ENCODE measurements at regions not wholly inside any gene's neighbourhood (a gene's known extent, or its start where the extent isn't known, plus 50 kb on each side); places are given as distances from the start of the nearest gene placed in this dataset.
"Not testable (repeated sequence)": the region's sequence is repeated elsewhere in the genome, so short reads cannot be mapped to it uniquely, and the experiment has no call there.

DNA sequence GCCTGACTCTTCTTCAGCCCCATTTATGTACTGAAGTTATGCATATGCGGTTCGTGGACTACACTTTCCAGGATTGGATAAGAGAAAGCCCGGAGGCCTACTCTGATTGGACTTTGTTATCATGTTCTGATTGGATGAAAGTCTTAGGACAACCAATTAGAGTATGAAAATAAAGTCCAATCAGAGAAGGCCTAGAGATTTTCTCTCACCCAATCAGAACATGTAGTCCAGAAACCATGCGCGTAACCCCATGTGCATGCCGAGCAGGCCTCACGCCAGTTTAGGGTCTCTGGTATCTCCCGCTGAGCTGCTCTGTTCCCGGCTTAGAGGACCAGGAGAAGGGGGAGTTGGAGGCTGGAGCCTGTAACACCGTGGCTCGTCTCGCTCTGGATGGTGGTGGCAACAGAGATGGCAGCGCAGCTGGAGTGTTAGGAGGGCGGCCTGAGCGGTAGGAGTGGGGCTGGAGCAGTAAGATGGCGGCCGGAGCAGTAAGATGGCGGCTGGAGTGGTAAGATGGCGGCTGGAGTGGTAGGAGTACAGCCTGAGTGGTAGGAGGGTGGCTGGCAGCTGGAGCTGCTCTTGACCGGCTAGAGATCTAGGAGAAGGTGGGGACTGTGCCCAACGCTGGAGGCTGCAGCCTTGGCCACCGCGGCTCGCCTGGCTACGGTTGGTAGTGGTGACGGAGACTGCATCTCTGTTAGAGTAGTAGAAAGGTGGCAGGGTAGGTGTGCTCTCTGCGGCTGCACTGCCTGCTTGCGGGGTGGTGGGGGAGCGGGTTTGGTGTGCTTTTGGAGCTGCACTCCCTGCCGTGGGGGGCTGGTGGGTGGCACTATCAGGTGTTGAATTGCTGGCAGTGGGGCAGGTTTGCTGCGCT, 107.9 kb upstream of the TPTE start (continued):
- TF ChIP-seq, protein P1, sequence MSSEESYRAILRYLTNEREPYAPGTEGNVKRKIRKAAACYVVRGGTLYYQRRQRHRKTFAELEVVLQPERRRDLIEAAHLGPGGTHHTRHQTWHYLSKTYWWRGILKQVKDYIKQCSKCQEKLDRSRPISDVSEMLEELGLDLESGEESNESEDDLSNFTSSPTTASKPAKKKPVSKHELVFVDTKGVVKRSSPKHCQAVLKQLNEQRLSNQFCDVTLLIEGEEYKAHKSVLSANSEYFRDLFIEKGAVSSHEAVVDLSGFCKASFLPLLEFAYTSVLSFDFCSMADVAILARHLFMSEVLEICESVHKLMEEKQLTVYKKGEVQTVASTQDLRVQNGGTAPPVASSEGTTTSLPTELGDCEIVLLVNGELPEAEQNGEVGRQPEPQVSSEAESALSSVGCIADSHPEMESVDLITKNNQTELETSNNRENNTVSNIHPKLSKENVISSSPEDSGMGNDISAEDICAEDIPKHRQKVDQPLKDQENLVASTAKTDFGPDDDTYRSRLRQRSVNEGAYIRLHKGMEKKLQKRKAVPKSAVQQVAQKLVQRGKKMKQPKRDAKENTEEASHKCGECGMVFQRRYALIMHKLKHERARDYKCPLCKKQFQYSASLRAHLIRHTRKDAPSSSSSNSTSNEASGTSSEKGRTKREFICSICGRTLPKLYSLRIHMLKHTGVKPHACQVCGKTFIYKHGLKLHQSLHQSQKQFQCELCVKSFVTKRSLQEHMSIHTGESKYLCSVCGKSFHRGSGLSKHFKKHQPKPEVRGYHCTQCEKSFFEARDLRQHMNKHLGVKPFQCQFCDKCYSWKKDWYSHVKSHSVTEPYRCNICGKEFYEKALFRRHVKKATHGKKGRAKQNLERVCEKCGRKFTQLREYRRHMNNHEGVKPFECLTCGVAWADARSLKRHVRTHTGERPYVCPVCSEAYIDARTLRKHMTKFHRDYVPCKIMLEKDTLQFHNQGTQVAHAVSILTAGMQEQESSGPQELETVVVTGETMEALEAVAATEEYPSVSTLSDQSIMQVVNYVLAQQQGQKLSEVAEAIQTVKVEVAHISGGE (CRISPR knock-in tag; IDR thresholded peaks at IDR 0.05): peak in 1 of 3 experiments; percentile 76; a peak in 2 of 6 replicates
- TF ChIP-seq TEAD4 (IDR thresholded peaks at IDR 0.05; ENCODE audit: low read length) (peak; percentile 92), MAZ (CRISPR knock-in tag; conservative IDR thresholded peaks at IDR 0.05 in 1 of 2, IDR thresholded peaks at IDR 0.05 in 1 of 2) (peak; percentile 63 to 84; a peak in 3 of 4 replicates), GTF2E2 (tag; IDR thresholded peaks at IDR 0.05) (peak; percentile 82), E2F6 (IDR thresholded peaks at IDR 0.05; ENCODE audit: borderline replicate concordance in 1 of 2, extremely low read depth in 1 of 2, insufficient read depth in 1 of 2, insufficient read length in 1 of 2, low read depth in 1 of 2, low read length in 1 of 2, poor library complexity in 1 of 2, severe bottlenecking in 1 of 2) (peak; percentile 39 to 53), ZC3H11A (IDR thresholded peaks at IDR 0.05; ENCODE audit: low read depth, low read length) (peak; percentile 99), SIN3B (IDR thresholded peaks at IDR 0.05; ENCODE audit: low read depth) (peak; percentile 89), ZBTB8A (IDR thresholded peaks at IDR 0.05; ENCODE audit: partially characterized antibody) (peak; percentile 42), ZNF644 (tag; IDR thresholded peaks at IDR 0.05; ENCODE audit: low read depth) (peak; percentile 88)
- TF ChIP-seq TEAD4 (CRISPR knock-in tag; IDR thresholded peaks at IDR 0.05; ENCODE audit: borderline replicate concordance): not testable (repeated sequence)
- TF ChIP-seq, protein P2, sequence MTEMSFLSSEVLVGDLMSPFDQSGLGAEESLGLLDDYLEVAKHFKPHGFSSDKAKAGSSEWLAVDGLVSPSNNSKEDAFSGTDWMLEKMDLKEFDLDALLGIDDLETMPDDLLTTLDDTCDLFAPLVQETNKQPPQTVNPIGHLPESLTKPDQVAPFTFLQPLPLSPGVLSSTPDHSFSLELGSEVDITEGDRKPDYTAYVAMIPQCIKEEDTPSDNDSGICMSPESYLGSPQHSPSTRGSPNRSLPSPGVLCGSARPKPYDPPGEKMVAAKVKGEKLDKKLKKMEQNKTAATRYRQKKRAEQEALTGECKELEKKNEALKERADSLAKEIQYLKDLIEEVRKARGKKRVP (CRISPR knock-in tag; IDR thresholded peaks at IDR 0.05): peak; percentile 76; the same call in 1 of the 2 replicates
